Neuron (in vitro differentiated cells): ENCODE measurements at regions not wholly inside any gene's neighbourhood (a gene's known extent, or its start where the extent isn't known, plus 50 kb on each side); places are given as distances from the start of the nearest gene placed in this dataset.
"Not testable (repeated sequence)": the region's sequence is repeated elsewhere in the genome, so short reads cannot be mapped to it uniquely, and the experiment has no call there.

ENCODE experiments used
- H2AFZ ChIP-seq: one replicate; pipeline ENCODE4 v1.6.1; 2013; ENCODE audit warnings: low read depth, mild to moderate bottlenecking, inconsistent platforms, low read length, moderate library complexity
- H3K27me3 ChIP-seq: one replicate; pipeline ENCODE4 v1.6.1; 2013; ENCODE audit warnings: low read length; ENCODE audit not compliant: insufficient read depth
- H3K36me3 ChIP-seq: one replicate; pipeline ENCODE4 v1.6.1; 2013; ENCODE audit warnings: low read length; ENCODE audit not compliant: insufficient read depth
- H3K4me1 ChIP-seq: one replicate; pipeline ENCODE4 v1.6.1; 2013; ENCODE audit warnings: low read length; ENCODE audit not compliant: insufficient read depth
- H3K4me3 ChIP-seq: 2 replicates; pipeline ENCODE4 v1.5.1; 2013; ENCODE audit warnings: mild to moderate bottlenecking, low read length, moderate library complexity
- H3K9me3 ChIP-seq: one replicate; pipeline ENCODE4 v1.6.1; 2013; ENCODE audit warnings: low read length

GRCh38 chr3:27049792-27050191 lies 319.4 kb downstream of the NEK10 start:
- H3K4me3 ChIP-seq: no peak overlapping the region
- H3K36me3 ChIP-seq: no peaks in the 10 kb centered on the region
- H2AFZ ChIP-seq: no peak overlapping the region
- no peaks in the 10 kb centered on the region for H3K4me1 ChIP-seq
- H3K9me3 ChIP-seq: no peaks in the 10 kb centered on the region
- H3K27me3 ChIP-seq: no peaks in the 10 kb centered on the region

GRCh38 chr3:27051527-27051926 lies 317.7 kb downstream of the NEK10 start:
- H3K4me1 ChIP-seq, H2AFZ ChIP-seq, H3K9me3 ChIP-seq, H3K27me3 ChIP-seq, H3K36me3 ChIP-seq, H3K4me3 ChIP-seq: not testable (repeated sequence)

- no peak overlapping the region for H2AFZ ChIP-seq
- no peaks in the 10 kb centered on the region for H3K27me3 ChIP-seq
- H3K4me1 ChIP-seq: no peaks in the 10 kb centered on the region
- no peaks in the 10 kb centered on the region for H3K36me3 ChIP-seq
- H3K4me3 ChIP-seq: no peak overlapping the region
- H3K9me3 ChIP-seq: no peaks in the 10 kb centered on the region
These were observed 312.9 kb downstream of the NEK10 start for GRCh38 chr3:27056326-27056725.

- H3K27me3 ChIP-seq: no peaks in the 10 kb centered on the region
- no peak overlapping the region for H2AFZ ChIP-seq
- no peaks in the 10 kb centered on the region for H3K4me1 ChIP-seq
- no peaks in the 10 kb centered on the region for H3K9me3 ChIP-seq
- H3K36me3 ChIP-seq: no peaks in the 10 kb centered on the region
- no peak overlapping the region for H3K4me3 ChIP-seq
These were observed 309.7 kb downstream of the NEK10 start for GRCh38 chr3:27059489-27059888.
